ENCODE measurements at regions not wholly inside any gene's neighbourhood (a gene's known extent, or its start where the extent isn't known, plus 50 kb on each side); places are given as distances from the start of the nearest gene placed in this dataset.

DNA sequence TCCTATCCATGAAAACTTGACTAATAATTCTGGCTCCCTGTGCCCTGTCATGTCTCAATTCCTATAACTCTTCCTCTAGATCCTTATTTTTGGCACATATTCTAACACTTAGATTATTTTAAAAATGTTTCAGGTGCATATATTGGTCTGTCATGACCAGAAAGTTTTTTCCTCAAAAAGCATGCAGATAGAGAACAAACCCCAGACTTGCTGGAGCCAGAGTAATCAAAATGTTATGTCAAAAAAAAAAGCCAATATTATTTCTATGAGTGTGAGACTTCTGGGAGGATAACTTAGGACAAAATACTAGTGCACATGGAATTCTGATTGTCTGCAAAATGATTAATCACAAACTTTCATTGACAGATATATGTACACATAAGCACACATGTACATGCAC lies 135.1 kb upstream of the MROH9 start:
- no peaks in the 10 kb centered on the region for H4K20me1 ChIP-seq (replicated peaks; ENCODE audit: control insufficient read depth, insufficient read depth, low read length)
- no peak overlapping the region for H3K27ac ChIP-seq (ENCODE audit: extremely low read depth, low read depth, low read length)
- no peaks in the 10 kb centered on the region for H3K36me3 ChIP-seq (ENCODE audit: control insufficient read depth, insufficient read depth, low read length)
- H3K4me3 ChIP-seq = no peak overlapping the region
- no peak overlapping the region for H3K4me2 ChIP-seq (ENCODE audit: insufficient read depth, low read length)
- H3K4me1 ChIP-seq (replicated peaks in 1 of 2; ENCODE audit: control insufficient read depth in 2 of 2, insufficient read depth in 2 of 2, low read length in 2 of 2) = no peaks in the 10 kb centered on the region
- H3K79me2 ChIP-seq (ENCODE audit: control insufficient read depth, insufficient read depth, low read length) = no peaks in the 10 kb centered on the region
- H3K9me1 ChIP-seq (ENCODE audit: control insufficient read depth, insufficient read depth, low read length) = no peaks in the 10 kb centered on the region
- no peak overlapping the region for H3K9ac ChIP-seq (ENCODE audit: insufficient read depth in 1 of 2, low read depth in 2 of 2, low read length in 2 of 2)
- POLR2A ChIA-PET = no interaction called here
- no peaks in the 10 kb centered on the region for H3K27me3 ChIP-seq (ENCODE audit: control insufficient read depth in 2 of 2, insufficient read depth in 2 of 2, low read length in 2 of 2)
- intact Hi-C loops (cut with micrococcal nuclease) (no loop called here), in situ Hi-C loops (cut with MboI) (no loop called here)
- FAIRE-seq (no peak), ATAC-seq (no peak), DNase-seq (ENCODE audit: extremely low read depth in 1 of 4, low spot score in 3 of 4) (no peak)
- no peak overlapping the region for H2AFZ ChIP-seq (ENCODE audit: low read depth, low read length)
- no peaks in the 10 kb centered on the region; the same call in 1 of the 2 replicates for H3K9me3 ChIP-seq (replicated peaks; ENCODE audit: control insufficient read depth, insufficient read depth, low read depth, low read length)
- CTCF ChIA-PET (ENCODE audit: low intra/inter-chr PET ratio) = no interaction called here
- BruUV-seq (replicated peaks) = no TSS peak
- TF ChIP-seq NEUROD1 (IDR thresholded peaks at IDR 0.05; ENCODE audit: borderline replicate concordance, low read depth, low read length, partially characterized antibody) (no peak), PHB2 (IDR thresholded peaks at IDR 0.05; ENCODE audit: low read depth) (no peak), CTCFL (IDR thresholded peaks at IDR 0.05; ENCODE audit: borderline replicate concordance, insufficient read depth, low read depth, low read length, poor library complexity, severe bottlenecking) (no peak), ZNF717 (CRISPR knock-in tag; IDR thresholded peaks at IDR 0.05) (no peak), GABPB1 (CRISPR knock-in tag; IDR thresholded peaks at IDR 0.05) (no peak), ZNF41 (CRISPR knock-in tag; conservative IDR thresholded peaks at IDR 0.05) (no peak), NFE2 (IDR thresholded peaks at IDR 0.05; ENCODE audit: low read depth) (no peak), RB1 (IDR thresholded peaks at IDR 0.05; ENCODE audit: low read depth) (no peak), SRSF9 (IDR thresholded peaks at IDR 0.05; ENCODE audit: borderline replicate concordance, low read depth, low read length) (no peak), SMAD2 (IDR thresholded peaks at IDR 0.05; ENCODE audit: low read depth, low read length) (no peak), ZFX (CRISPR knock-in tag; IDR thresholded peaks at IDR 0.05) (no peak)
- TF ChIP-seq, protein P1, sequence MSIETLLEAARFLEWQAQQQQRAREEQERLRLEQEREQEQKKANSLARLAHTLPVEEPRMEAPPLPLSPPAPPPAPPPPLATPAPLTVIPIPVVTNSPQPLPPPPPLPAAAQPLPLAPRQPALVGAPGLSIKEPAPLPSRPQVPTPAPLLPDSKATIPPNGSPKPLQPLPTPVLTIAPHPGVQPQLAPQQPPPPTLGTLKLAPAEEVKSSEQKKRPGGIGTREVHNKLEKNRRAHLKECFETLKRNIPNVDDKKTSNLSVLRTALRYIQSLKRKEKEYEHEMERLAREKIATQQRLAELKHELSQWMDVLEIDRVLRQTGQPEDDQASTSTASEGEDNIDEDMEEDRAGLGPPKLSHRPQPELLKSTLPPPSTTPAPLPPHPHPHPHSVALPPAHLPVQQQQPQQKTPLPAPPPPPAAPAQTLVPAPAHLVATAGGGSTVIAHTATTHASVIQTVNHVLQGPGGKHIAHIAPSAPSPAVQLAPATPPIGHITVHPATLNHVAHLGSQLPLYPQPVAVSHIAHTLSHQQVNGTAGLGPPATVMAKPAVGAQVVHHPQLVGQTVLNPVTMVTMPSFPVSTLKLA (conservative IDR thresholded peaks at IDR 0.05) = no peak
